Activated CD4-positive, CD25-positive, alpha-beta regulatory T cell treated with anti-CD3 and anti-CD28 coated beads, Interleukin-2, amount 50 U/mL, for 16 hours (primary cell): ENCODE measurements at regions not wholly inside any gene's neighbourhood (a gene's known extent, or its start where the extent isn't known, plus 50 kb on each side); places are given as distances from the start of the nearest gene placed in this dataset.

Experiments
- DNase-seq: peaks from one replicate; pipeline ENCODE4 v3.0.0-alpha.2; 2020; ENCODE audit warnings: low read depth, low spot score

- no peak for DNase-seq
Measured at GRCh38 chr18:47547539-47548202, 296.2 kb upstream of the SKOR2 start.

GRCh38 chr18:47545613-47546012, 294.2 kb upstream of the SKOR2 start:
- no peak for DNase-seq

DNA sequence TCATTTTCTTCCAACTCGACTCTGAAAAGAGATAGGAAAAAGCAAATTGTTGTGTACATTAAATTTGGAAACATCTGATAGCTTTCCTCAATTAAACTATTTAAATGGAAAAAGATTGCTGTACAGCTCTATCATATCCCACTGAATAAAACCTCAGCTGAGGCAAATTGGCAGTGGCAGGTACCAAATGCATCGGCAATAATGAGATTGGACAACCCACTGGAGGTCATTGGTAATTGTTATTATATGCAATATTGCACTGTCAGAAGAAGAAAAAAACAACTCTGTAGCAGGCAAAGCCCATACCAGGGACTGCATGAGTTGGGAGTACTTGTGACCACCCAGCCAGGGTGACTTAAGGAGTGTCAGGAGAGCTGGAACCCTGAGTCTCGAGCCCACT, 291.6 kb upstream of the SKOR2 start:
- DNase-seq, result no peak

GRCh38 chr18:47542551-47542950, 291.1 kb upstream of the SKOR2 start:
- no peak for DNase-seq

- DNase-seq, result no peak
Measured at GRCh38 chr18:47531717-47532116, 280.3 kb upstream of the SKOR2 start.

DNA sequence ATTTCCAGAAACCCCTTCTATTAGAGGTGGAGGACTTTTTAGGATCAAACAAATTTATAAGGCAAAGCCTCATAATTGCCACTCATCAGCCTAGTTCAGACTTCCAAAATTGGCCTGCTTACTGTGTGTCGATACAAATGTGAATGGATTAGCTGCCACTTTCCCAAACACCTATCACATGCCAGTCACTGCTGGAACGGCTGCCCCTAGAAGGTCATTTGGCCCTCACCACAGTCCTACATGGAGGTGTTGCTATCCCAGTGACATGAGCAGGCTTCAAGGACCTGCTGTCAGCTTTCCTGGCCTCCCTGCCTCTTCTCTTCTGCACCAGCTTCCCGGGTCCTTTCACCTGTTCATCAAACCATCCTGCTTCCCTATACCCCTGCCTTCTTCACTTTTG, 279.2 kb upstream of the SKOR2 start:
- DNase-seq, result no peak

GRCh38 chr18:47528343-47528742, 276.9 kb upstream of the SKOR2 start:
- DNase-seq, result no peak

DNA sequence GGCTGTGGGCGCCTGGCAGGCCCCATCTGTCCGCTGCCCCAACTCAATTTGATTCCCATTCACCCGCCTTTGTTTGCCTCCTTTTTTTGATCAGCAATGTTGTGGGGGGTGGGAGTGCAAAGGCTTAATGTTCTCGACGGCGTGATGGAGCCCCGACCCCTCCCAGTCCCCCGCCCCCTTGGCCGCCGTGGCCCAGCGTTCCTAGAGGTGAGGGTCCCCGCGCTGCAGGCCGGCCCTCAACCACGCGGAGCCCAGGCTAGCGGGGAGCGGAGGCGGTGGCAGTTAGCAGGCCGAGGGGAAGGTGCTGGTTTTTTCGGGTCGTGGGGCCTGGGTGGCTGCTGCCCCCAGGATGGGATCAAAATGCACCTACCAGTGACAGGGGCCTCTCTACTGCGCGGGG, 274.7 kb upstream of the SKOR2 start:
- no peak for DNase-seq

GRCh38 chr18:47522359-47522758, 270.9 kb upstream of the SKOR2 start:
- no peak for DNase-seq

DNA sequence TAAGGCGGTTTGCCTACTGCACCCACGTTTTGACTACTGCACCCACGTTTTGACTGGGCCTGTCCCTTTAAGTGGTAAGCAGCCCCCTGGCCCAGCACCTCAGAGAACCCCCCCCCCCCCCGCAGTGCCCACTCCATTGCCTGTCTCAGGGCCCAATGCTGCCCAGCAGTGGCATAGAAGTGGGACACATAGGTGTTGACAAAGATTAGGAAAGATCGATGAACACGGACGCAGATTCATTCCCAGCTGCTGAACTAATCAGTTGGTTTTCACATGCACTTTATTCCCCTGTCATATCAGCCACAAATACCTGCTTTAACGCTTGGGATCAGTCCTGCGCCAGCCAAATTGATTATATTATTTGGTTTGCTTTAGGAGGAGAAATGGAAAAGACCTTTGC, 268.8 kb upstream of the SKOR2 start:
- DNase-seq, result no peak

DNA sequence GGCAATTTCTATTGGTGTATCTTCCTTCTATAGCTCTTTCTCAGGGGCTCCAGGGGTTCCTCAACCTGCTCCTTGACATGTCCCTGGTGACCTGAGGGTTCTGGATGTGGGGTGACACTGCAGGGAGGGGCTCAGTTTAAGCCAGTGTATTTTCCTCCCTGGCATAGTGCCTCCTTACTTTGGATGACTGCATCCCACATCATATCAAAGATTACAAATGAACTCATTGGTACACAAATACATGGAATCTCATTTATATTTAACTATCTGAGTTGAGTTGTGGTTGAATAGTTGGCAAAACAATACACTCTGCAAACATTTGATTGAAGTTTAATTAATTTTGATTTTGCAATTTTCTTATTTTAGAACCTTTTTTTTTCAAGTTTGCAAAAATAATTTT, 268.2 kb upstream of the SKOR2 start:
- DNase-seq, result no peak

DNA sequence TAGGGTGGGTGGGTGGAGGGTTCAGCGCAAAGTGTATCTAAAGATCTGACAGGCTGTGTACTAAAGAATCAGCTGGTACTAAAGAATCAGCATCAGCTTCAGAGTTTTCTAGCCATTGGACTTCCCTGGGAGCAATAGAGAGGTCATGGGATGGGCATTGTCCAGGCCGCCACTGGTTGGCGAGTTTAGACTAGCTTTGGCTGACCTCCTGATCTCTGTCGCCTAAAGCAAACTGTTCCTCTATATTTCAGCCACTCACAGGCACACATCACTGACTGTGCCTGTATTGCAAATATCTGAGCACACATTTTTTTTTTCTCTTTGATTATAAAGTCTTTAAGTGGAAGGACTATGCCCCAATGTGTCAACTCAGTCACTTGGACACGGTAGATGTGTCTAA, 267.8 kb upstream of the SKOR2 start:
- no peak for DNase-seq

- DNase-seq, result no peak
Measured at GRCh38 chr18:47513614-47514013, 262.2 kb upstream of the SKOR2 start.

- no peak for DNase-seq
Measured at GRCh38 chr18:47512726-47513435, 261.4 kb upstream of the SKOR2 start.

- DNase-seq, result no peak
Measured at GRCh38 chr18:47512056-47512455, 260.6 kb upstream of the SKOR2 start.

- DNase-seq, result no peak
Measured at GRCh38 chr18:47510831-47511230, 259.4 kb upstream of the SKOR2 start.

- no peak for DNase-seq
Measured at GRCh38 chr18:47507651-47508050, 256.2 kb upstream of the SKOR2 start.

GRCh38 chr18:47506897-47507296, 255.4 kb upstream of the SKOR2 start:
- DNase-seq, result no peak

DNA sequence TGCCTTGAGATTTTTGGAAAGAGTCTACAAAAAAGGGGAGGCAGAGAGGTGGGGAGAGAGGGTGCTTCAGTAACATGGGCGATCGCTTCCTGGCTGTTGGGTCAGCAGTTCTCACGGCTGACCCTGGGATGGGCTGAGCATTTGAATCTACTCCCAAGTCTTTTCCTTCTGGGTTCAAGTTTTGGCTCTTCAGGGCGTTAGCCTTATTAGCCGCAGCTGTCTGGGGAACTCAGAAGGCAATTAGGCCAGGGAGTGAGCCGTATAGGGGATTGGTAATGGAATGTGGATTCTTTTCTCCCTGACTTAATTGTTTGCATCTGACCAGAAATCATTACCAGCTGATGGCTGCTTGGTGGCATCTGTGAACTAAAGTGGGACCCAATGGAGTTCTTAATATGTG, 250.5 kb upstream of the SKOR2 start:
- no peak for DNase-seq

DNA sequence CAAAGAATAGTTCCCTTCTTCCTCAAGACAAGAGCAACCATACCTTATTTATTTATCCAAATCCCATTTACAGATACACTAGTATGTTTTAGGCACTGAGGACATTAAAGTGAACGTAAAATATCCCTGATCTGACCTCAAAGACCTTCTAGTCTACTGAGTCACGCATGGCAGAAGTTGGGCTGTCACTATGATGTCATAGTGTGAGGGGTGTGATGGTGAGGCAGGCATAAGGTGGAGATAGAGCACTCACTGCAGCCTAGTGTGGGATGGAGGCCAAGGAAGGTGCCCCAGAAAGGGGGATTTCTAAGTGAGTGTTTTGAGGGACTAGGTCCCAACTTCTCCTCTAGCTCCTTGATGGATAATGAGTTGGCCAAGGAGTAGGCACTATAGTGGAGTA, 249.5 kb upstream of the SKOR2 start:
- no peak for DNase-seq

GRCh38 chr18:47492691-47493090, 241.2 kb upstream of the SKOR2 start:
- DNase-seq, result no peak

DNA sequence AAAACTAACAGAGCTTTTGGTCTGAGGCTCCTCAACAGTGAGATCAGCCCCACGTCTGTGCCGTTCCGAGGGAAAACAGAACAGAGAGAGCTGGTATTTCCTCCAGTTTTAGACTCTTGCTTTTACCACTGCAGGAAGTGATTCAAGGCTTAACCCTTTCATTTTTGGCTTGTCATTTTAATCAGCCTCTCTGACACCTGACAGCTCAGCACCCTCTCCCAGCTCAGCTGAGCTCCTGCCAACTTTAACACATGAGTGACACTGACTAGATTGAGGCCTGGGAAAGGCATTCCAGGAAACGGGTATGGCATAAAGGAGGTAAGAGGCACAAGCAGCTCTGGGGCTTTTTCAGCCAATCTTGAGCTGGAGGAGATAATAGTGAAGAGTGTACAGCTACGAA, 239.4 kb upstream of the SKOR2 start:
- DNase-seq, result no peak

GRCh38 chr18:47485221-47485797, 233.8 kb upstream of the SKOR2 start:
- no peak for DNase-seq
